ENCODE measurements at regions not wholly inside any gene's neighbourhood (a gene's known extent, or its start where the extent isn't known, plus 50 kb on each side); places are given as distances from the start of the nearest gene placed in this dataset.

GRCh38 chr6:112464901-112465665, 118.0 kb downstream of the RFPL4B start:
- TF ChIP-seq, protein P1, sequence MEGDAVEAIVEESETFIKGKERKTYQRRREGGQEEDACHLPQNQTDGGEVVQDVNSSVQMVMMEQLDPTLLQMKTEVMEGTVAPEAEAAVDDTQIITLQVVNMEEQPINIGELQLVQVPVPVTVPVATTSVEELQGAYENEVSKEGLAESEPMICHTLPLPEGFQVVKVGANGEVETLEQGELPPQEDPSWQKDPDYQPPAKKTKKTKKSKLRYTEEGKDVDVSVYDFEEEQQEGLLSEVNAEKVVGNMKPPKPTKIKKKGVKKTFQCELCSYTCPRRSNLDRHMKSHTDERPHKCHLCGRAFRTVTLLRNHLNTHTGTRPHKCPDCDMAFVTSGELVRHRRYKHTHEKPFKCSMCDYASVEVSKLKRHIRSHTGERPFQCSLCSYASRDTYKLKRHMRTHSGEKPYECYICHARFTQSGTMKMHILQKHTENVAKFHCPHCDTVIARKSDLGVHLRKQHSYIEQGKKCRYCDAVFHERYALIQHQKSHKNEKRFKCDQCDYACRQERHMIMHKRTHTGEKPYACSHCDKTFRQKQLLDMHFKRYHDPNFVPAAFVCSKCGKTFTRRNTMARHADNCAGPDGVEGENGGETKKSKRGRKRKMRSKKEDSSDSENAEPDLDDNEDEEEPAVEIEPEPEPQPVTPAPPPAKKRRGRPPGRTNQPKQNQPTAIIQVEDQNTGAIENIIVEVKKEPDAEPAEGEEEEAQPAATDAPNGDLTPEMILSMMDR (IDR thresholded peaks at IDR 0.05) = no peak
- no peak for TF ChIP-seq POLR2A (IDR thresholded peaks at IDR 0.05)
